ENCODE measurements at regions not wholly inside any gene's neighbourhood (a gene's known extent, or its start where the extent isn't known, plus 50 kb on each side); places are given as distances from the start of the nearest gene placed in this dataset.

GRCh38 chr1:80375109-80375508 lies 1368.6 kb upstream of the ADGRL4 start:
- TF ChIP-seq, protein P1, sequence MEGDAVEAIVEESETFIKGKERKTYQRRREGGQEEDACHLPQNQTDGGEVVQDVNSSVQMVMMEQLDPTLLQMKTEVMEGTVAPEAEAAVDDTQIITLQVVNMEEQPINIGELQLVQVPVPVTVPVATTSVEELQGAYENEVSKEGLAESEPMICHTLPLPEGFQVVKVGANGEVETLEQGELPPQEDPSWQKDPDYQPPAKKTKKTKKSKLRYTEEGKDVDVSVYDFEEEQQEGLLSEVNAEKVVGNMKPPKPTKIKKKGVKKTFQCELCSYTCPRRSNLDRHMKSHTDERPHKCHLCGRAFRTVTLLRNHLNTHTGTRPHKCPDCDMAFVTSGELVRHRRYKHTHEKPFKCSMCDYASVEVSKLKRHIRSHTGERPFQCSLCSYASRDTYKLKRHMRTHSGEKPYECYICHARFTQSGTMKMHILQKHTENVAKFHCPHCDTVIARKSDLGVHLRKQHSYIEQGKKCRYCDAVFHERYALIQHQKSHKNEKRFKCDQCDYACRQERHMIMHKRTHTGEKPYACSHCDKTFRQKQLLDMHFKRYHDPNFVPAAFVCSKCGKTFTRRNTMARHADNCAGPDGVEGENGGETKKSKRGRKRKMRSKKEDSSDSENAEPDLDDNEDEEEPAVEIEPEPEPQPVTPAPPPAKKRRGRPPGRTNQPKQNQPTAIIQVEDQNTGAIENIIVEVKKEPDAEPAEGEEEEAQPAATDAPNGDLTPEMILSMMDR (IDR thresholded peaks at IDR 0.05 in 8 of 11, conservative IDR thresholded peaks at IDR 0.05 in 3 of 11) = no peak
- no peak for TF ChIP-seq POLR2AphosphoS5 (IDR thresholded peaks at IDR 0.05)
